AG04449 (cell line): ENCODE measurements at regions not wholly inside any gene's neighbourhood (a gene's known extent, or its start where the extent isn't known, plus 50 kb on each side); places are given as distances from the start of the nearest gene placed in this dataset.

Experiments
- CTCF ChIA-PET: fragments of 350-600 bp; formaldehyde crosslinking; extraction: SDS; loops from one replicate; lab custom pipeline; 2021; ENCODE audit warnings: antibody characterized with exemption; lab: Yijun Ruan, JAX
- POLR2A ChIA-PET: fragments of 400-600, 350-600 bp; formaldehyde crosslinking; extraction: SDS; loops from one replicate; lab custom pipeline; 2020; ENCODE audit warnings: antibody characterized with exemption, inconsistent platforms; lab: Yijun Ruan, JAX
- DNase-seq: peaks from one replicate; pipeline ENCODE4 v3.0.0-alpha.2; 2010; ENCODE audit warnings: low read depth, low spot score
- H3K4me3 ChIP-seq: 2 replicates; pipeline ENCODE4 v1.5.1; 2011; ENCODE audit warnings: low read depth, mild to moderate bottlenecking, control low read depth, low read length
- TF ChIP-seq, protein P1 (sequence below): IDR thresholded peaks from one replicate; pipeline ENCODE4 v1.5.1; 2011; ENCODE audit warnings: mild to moderate bottlenecking, moderate library complexity, low read length, control low read depth, inconsistent platforms; ENCODE audit not compliant: insufficient read depth; ENCODE audit errors: missing control alignments

DNA sequence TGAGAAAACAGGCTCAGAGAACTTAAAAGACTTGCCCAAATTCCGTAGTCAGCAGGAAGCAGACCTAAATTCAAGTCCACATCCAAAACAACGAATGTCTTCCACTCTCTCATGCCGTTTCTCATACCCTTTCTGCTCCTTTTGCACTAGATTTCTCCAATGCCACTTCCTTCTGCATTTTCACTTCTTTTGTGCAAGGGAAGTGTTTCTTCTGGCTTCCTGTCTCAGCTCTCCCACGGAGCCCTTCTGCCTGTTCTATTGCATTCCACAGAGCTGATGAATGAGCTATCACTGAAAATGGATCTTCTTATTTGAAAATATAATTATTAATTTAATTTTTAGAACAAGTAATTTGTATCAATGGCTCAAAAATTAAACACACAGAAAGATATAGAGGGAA lies 56.1 kb upstream of the STK24 start:
- ChIA-PET POLR2A (interaction anchor here (0.9 kb wide), 1 partner anchor 55 kb away, joined by 3 read pairs; no protein-coding TSS in a partner anchor), CTCF (interaction anchor here (1.2 to 1.3 kb wide), 2 partner anchors 20 to 188 kb away, joined by 4 to 5 read pairs; no protein-coding TSS in a partner anchor)
- no peak overlapping the region for H3K4me3 ChIP-seq
- TF ChIP-seq, protein P1, sequence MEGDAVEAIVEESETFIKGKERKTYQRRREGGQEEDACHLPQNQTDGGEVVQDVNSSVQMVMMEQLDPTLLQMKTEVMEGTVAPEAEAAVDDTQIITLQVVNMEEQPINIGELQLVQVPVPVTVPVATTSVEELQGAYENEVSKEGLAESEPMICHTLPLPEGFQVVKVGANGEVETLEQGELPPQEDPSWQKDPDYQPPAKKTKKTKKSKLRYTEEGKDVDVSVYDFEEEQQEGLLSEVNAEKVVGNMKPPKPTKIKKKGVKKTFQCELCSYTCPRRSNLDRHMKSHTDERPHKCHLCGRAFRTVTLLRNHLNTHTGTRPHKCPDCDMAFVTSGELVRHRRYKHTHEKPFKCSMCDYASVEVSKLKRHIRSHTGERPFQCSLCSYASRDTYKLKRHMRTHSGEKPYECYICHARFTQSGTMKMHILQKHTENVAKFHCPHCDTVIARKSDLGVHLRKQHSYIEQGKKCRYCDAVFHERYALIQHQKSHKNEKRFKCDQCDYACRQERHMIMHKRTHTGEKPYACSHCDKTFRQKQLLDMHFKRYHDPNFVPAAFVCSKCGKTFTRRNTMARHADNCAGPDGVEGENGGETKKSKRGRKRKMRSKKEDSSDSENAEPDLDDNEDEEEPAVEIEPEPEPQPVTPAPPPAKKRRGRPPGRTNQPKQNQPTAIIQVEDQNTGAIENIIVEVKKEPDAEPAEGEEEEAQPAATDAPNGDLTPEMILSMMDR: no peak
- no peak for DNase-seq

DNA sequence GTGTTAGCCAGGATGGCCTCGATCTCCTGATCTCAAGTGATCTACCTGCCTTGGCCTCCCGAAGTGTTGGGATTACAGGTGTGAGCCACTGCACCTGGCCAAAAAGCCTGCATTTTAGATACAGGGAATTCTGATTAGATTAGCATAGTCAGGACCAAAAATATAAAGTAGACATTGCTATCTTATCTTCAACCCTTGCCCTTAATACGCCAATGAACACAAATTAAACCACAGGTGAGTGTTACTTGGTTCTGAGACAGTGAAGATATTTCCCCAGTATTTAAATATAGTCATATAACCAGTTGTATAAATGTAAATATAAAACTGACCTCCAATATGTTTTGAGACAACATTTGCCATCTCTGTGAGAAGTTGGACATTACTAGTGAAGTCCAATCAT lies 52.1 kb upstream of the STK24 start:
- POLR2A ChIA-PET: no interaction called here
- TF ChIP-seq, protein P1: no peak
- no peak overlapping the region for H3K4me3 ChIP-seq
- no peak for DNase-seq
- CTCF ChIA-PET: interaction anchor here (1.2 to 3.0 kb wide), 2 partner anchors 23 to 26 kb away, joined by 3 to 9 read pairs; no protein-coding TSS in a partner anchor
